Loucy (cell line): ENCODE measurements at regions not wholly inside any gene's neighbourhood (a gene's known extent, or its start where the extent isn't known, plus 50 kb on each side); places are given as distances from the start of the nearest gene placed in this dataset.

Experiments used
- CTCF ChIP-seq: fragments of 200-600 bp; sonication (generic); conservative IDR thresholded peaks from 2 replicates; pipeline ENCODE4 v1.5.1; 2014; ENCODE audit warnings: mild to moderate bottlenecking, antibody characterized with exemption, low read length
- EZH2phosphoT487 ChIP-seq: fragments of 200-600 bp; IDR thresholded peaks from 2 replicates; pipeline ENCODE4 v1.6.1; 2018; ENCODE audit warnings: antibody characterized with exemption, mild to moderate bottlenecking, moderate library complexity, borderline replicate concordance

DNA sequence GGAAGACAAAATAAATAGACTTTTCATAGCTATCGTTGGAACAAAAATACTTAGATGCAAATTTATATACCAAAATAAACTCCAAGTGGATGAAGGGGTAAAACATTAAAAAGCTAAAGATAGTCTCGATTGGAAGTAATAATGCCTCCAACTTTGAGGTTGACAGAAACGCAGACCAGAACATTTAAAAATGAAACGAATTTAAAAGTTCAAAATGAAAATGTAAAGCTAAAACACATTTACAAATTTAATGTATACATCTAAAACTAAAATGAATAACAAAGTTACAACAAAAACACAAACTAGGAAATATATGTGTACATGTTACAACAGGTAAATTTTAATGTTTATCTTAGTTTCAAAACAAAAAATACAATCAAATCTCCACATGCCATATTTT lies 107.5 kb upstream of the AKR1E2 start:
- no peak for TF ChIP-seq CTCF
- no peak for TF ChIP-seq EZH2phosphoT487
